WERI-Rb-1 (cell line): ENCODE measurements at regions not wholly inside any gene's neighbourhood (a gene's known extent, or its start where the extent isn't known, plus 50 kb on each side); places are given as distances from the start of the nearest gene placed in this dataset.

ENCODE experiments used
- DNase-seq: peaks from one replicate; pipeline ENCODE4 v3.0.0-alpha.2; 2020
- H3K27ac ChIP-seq: fragments of 250-450 bp; sonication (Bioruptor Pico); 2 replicates; pipeline ENCODE4 v1.5.1; 2020; ENCODE audit warnings: mild to moderate bottlenecking, moderate library complexity
- H3K27me3 ChIP-seq: fragments of 250-450 bp; sonication (Bioruptor Pico); 2 replicates; pipeline ENCODE4 v1.5.1; 2021; ENCODE audit warnings: mild to moderate bottlenecking, low read depth, moderate library complexity; ENCODE audit not compliant: insufficient read depth, severe bottlenecking
- H3K36me3 ChIP-seq: fragments of 250-450 bp; sonication (Bioruptor Pico); 2 replicates; pipeline ENCODE4 v1.5.1; 2020; ENCODE audit warnings: mild to moderate bottlenecking, moderate library complexity
- H3K4me3 ChIP-seq: 2 replicates; pipeline ENCODE4 v1.5.1; 2011; ENCODE audit warnings: low read depth, mild to moderate bottlenecking, control low read depth, low read length
- H3K9me3 ChIP-seq: fragments of 250-450 bp; sonication (Bioruptor Pico); 2 replicates; pipeline ENCODE4 v1.5.1; 2021; ENCODE audit warnings: mild to moderate bottlenecking, moderate library complexity; ENCODE audit not compliant: severe bottlenecking
- TF ChIP-seq, protein P1 (sequence below): IDR thresholded peaks from 2 replicates; pipeline ENCODE4 v1.5.1; 2011; ENCODE audit warnings: low read depth, mild to moderate bottlenecking, control low read depth, inconsistent platforms, low read length

- TF ChIP-seq, protein P1, sequence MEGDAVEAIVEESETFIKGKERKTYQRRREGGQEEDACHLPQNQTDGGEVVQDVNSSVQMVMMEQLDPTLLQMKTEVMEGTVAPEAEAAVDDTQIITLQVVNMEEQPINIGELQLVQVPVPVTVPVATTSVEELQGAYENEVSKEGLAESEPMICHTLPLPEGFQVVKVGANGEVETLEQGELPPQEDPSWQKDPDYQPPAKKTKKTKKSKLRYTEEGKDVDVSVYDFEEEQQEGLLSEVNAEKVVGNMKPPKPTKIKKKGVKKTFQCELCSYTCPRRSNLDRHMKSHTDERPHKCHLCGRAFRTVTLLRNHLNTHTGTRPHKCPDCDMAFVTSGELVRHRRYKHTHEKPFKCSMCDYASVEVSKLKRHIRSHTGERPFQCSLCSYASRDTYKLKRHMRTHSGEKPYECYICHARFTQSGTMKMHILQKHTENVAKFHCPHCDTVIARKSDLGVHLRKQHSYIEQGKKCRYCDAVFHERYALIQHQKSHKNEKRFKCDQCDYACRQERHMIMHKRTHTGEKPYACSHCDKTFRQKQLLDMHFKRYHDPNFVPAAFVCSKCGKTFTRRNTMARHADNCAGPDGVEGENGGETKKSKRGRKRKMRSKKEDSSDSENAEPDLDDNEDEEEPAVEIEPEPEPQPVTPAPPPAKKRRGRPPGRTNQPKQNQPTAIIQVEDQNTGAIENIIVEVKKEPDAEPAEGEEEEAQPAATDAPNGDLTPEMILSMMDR: no peak
- no peaks in the 10 kb centered on the region for H3K9me3 ChIP-seq
- no peak overlapping the region for H3K27ac ChIP-seq
- no peaks in the 10 kb centered on the region for H3K36me3 ChIP-seq
- no peaks in the 10 kb centered on the region for H3K27me3 ChIP-seq
- H3K4me3 ChIP-seq: no peak overlapping the region
- DNase-seq: no peak
Measured at GRCh38 chr5:10898514-10898913, 137.5 kb upstream of the DAP start.

GRCh38 chr5:10896016-10896415 is 135.0 kb upstream of the DAP start:
- TF ChIP-seq, protein P1: no peak
- H3K4me3 ChIP-seq: no peak overlapping the region
- no peak overlapping the region for H3K27ac ChIP-seq
- no peaks in the 10 kb centered on the region for H3K9me3 ChIP-seq
- DNase-seq: no peak
- H3K36me3 ChIP-seq: no peaks in the 10 kb centered on the region
- no peaks in the 10 kb centered on the region for H3K27me3 ChIP-seq

DNA sequence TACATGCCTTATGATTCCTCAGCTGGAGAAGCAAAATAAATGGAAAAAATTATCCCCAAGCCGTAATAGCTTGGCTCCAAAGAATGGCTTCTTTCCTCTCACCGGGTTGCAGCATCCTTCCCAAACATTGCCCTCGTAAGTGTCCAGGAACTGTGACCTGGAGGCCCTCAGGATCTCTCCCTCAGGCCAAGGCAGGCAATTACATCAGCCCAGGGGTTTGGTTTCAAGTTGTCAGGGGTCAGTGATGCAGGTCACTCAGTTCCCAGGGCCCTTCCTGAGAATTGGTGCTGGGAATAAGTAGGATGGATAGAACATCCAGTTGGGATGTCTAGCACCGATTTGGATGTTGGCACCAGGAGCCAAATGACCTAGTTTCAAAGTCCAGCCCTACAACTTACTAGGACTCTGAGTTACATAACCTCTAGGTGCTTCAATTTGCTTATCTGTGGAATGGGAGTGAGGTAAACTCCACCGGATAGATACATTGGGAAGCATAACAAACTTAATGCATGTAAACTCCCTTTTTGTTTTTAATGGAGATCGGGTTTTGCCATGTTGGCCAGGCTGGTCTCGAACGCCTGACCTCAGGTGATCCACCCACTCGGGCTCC is 133.5 kb upstream of the DAP start:
- Histone ChIP-seq H3K27ac (no peak overlapping the region), H3K27me3 (no peaks in the 10 kb centered on the region), H3K4me3 (no peak overlapping the region), H3K36me3 (no peaks in the 10 kb centered on the region), H3K9me3 (no peaks in the 10 kb centered on the region)
- TF ChIP-seq, protein P1: no peak
- DNase-seq: no peak

- no peak for DNase-seq
- H3K27me3 ChIP-seq: no peaks in the 10 kb centered on the region
- H3K36me3 ChIP-seq: no peaks in the 10 kb centered on the region
- H3K9me3 ChIP-seq: no peaks in the 10 kb centered on the region
- no peak overlapping the region for H3K4me3 ChIP-seq
- H3K27ac ChIP-seq: no peak overlapping the region
- TF ChIP-seq, protein P1: no peak
Measured at GRCh38 chr5:10892911-10893215, 131.8 kb upstream of the DAP start.

DNA sequence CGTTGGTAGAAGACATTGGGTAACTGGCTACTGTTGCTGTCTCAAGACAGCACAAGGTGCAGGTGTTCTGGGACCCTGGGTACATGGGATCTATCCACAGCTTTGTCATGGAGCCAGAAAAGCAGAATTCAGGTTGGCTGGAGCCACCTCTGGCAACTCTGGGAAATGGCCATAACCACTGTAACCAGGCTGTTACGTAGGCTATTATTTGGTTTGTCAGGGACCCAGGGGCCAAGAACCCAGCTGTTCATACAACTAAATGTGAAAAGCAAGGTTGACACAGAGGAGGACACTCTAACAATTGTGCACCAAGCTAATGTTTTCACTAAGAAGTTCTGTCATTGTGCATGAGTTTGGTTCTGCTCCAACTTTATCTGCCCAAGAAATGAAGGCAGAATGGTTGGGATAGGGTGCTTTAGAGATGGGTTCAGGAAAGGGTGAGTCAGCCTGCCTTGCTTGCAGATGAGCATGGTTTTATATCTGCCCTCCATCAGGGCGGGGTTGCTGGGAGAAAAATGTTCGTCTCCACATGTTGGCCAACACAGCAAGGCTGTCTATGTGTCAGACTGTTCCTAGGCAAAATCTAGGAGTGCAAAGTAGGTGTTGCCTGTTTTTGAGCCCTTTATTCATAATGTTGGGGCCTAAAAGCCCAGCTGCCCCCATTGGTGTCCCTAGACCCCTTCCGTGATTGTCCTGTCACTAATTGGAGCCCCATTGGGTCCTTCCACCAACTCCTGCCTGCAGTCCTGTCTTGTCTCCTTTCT is 131.3 kb upstream of the DAP start:
- H3K9me3 ChIP-seq: no peaks in the 10 kb centered on the region
- H3K27ac ChIP-seq: no peak overlapping the region
- TF ChIP-seq, protein P1: no peak
- H3K4me3 ChIP-seq: no peak overlapping the region
- no peaks in the 10 kb centered on the region for H3K27me3 ChIP-seq
- no peak for DNase-seq
- H3K36me3 ChIP-seq: no peaks in the 10 kb centered on the region

DNA sequence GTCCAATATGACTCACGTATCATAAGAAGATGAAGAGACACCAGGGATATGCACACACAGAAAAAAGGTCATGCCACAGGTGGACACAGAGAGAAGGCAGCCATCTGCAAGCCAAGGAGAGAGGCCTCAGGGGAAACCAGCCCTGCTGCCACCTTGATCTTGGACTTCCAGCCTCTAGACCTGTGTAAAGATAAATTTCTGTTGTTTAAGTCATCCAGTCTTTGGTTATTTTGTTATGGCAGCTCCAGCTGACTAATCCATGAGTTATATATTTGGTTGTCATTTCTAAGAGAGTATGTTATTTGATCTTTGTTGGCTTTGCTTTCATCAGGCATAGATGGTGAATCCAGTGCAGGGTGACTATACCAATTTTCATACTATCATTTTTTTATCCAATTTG is 130.2 kb upstream of the DAP start:
- no peak overlapping the region for H3K4me3 ChIP-seq
- no peaks in the 10 kb centered on the region for H3K9me3 ChIP-seq
- H3K27me3 ChIP-seq: no peaks in the 10 kb centered on the region
- H3K27ac ChIP-seq: no peak overlapping the region
- TF ChIP-seq, protein P1: no peak
- no peak for DNase-seq
- no peaks in the 10 kb centered on the region for H3K36me3 ChIP-seq
